Spleen (tissue), 11 donors: ENCODE measurements at regions not wholly inside any gene's neighbourhood (a gene's known extent, or its start where the extent isn't known, plus 50 kb on each side); places are given as distances from the start of the nearest gene placed in this dataset.

ENCODE experiments used
- DNase-seq: peaks from one replicate; pipeline ENCODE4 v3.0.0-alpha.2; 2020
- H3K27ac ChIP-seq, 8 donors: fragments of 200-600 bp; sonication (generic) in 7 of 8; 1 replicate in 4 of 8; 2 replicates in 4 of 8; pipeline versions ENCODE4 v1.5.0 to v1.8.0; 2016 to 2021; ENCODE audit warnings: inconsistent platforms in 4 of 8, mild to moderate bottlenecking in 4 of 8, moderate library complexity in 1 of 8
- H3K27me3 ChIP-seq, 7 donors: fragments of 200-600 bp; sonication (generic) in 6 of 7; replicated peaks in 1 of 7; 1 replicate in 4 of 7; 2 replicates in 3 of 7; pipeline versions ENCODE4 v1.5.0 to v1.8.0; 2016 to 2021; ENCODE audit warnings: inconsistent platforms in 3 of 7, mild to moderate bottlenecking in 1 of 7
- H3K36me3 ChIP-seq, 6 donors: fragments of 200-600 bp; sonication (generic) in 5 of 6; 1 replicate in 4 of 6; 2 replicates in 2 of 6; pipeline versions ENCODE4 v1.5.0 to v1.8.0; 2016 to 2021; ENCODE audit warnings: inconsistent platforms in 2 of 6
- H3K4me1 ChIP-seq, 6 donors: fragments of 200-600 bp; sonication (generic) in 5 of 6; 1 replicate in 3 of 6; 2 replicates in 3 of 6; pipeline versions ENCODE4 v1.5.0 to v1.8.0; 2016 to 2021; ENCODE audit warnings: inconsistent platforms in 3 of 6
- H3K4me3 ChIP-seq, 8 donors: fragments of 200-600 bp; sonication (generic) in 7 of 8; 1 replicate in 4 of 8; 2 replicates in 4 of 8; pipeline versions ENCODE4 v1.5.0 to v1.8.0; 2016 to 2021; ENCODE audit warnings: inconsistent platforms in 4 of 8, mild to moderate bottlenecking in 4 of 8, moderate library complexity in 2 of 8
- H3K9me3 ChIP-seq, 8 donors: fragments of 200-600 bp; sonication (generic) in 7 of 8; 1 replicate in 4 of 8; 2 replicates in 4 of 8; pipeline versions ENCODE4 v1.5.0 to v1.8.0; 2016 to 2021; ENCODE audit warnings: inconsistent platforms in 4 of 8
- CTCF ChIP-seq, 11 experiments: fragments of 200-600 bp in 7 of 11; fragments of 450-650 bp in 4 of 11; sonication (generic) in 4 of 11; IDR thresholded peaks in 8 of 11; conservative IDR thresholded peaks in 3 of 11; 1 replicate in 7 of 11; 2 replicates in 4 of 11; pipeline versions ENCODE4 v1.4.0 to v1.8.0; 2016 to 2021; ENCODE audit warnings: antibody characterized with exemption in 11 of 11, inconsistent platforms in 4 of 11, mild to moderate bottlenecking in 1 of 11
- POLR2A ChIP-seq, 3 donors: fragments of 450-650 bp; IDR thresholded peaks; one replicate each; pipeline ENCODE4 v1.5.1; 2017; ENCODE audit warnings: antibody characterized with exemption in 3 of 3, mild to moderate bottlenecking in 1 of 3
- POLR2AphosphoS5 ChIP-seq, 3 donors: sonication (generic); formaldehyde crosslinking; IDR thresholded peaks; one replicate each; pipeline ENCODE4 v1.5.1; 2017; ENCODE audit warnings: antibody characterized with exemption in 3 of 3
- WGBS, 5 donors: extraction: QIAGEN DNeasy Blood & Tissue Kit in 3 of 5; methylation state at CpG; one replicate each; pipeline versions ENCODE4 v1.1.5 to v1.1.7; 2013 to 2018; 5-methylcytosine and 5-hydroxymethylcytosine counted together
- intact Hi-C: fragments of 100-400 bp; cut with DNase I; formaldehyde crosslinking; loops from one replicate; pipeline ENCODE4 v1.15.0; 2023; ENCODE audit warnings: low total_unique reads
- donor health status: healthy with polysubstance abuse.
- donor health status: DM: no; HTN: no; CAD: no; lungs with moderate emphysema.
- donor health status: DM: no; HTN: no; CAD: no.
- donor health status: Bipolar disorder and iron deficiency.
- donor health status: healthy.
- donor health status: DM: no; HTN: no; CAD: no.
- donor health status: DM: yes; HTN: yes; CAD: no.

DNA sequence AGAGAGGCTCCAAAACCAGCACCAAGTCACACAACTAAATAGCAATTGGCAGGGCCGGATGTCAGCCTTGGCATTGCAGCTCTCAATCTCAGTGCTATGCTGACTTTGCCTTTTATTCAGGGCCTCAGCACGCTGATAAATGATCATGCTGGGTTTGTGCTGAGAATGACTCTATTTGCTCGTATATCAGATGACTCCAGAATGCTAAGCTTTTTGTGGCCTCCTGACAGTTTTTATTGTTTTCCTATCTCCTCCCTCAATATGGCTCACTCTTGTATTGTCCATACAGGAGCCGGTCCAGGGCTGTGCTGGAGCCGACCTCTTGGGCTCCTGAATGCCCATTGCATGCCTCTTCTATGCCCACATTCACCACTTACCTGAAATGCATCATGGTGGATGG lies 211.0 kb downstream of the EFNB2 start:
- Histone ChIP-seq H3K27me3 (no peaks in the 10 kb centered on the region), H3K4me1 (no peaks in the 10 kb centered on the region), H3K36me3 (no peaks in the 10 kb centered on the region), H3K4me3 (no peak overlapping the region), H3K9me3 (peaks cover 6 to 29% (median 25%) of the 10 kb centered on the region in 8 donors), H3K27ac (no peak overlapping the region)
- 77 to 93% (median 79%) methylated on average over 5 of the region's 5 CpGs for WGBS, 5 donors
- intact Hi-C loops: no loop called here
- TF ChIP-seq CTCF (IDR thresholded peaks at IDR 0.05 in 8 of 11, conservative IDR thresholded peaks at IDR 0.05 in 3 of 11): no peak
- no peak for TF ChIP-seq POLR2A (IDR thresholded peaks at IDR 0.05)
- no peak for TF ChIP-seq POLR2AphosphoS5 (IDR thresholded peaks at IDR 0.05)
- no peak for DNase-seq

- no peak overlapping the region for H3K27ac ChIP-seq
- no peak for TF ChIP-seq CTCF (IDR thresholded peaks at IDR 0.05 in 8 of 11, conservative IDR thresholded peaks at IDR 0.05 in 3 of 11)
- no peak for TF ChIP-seq POLR2A (IDR thresholded peaks at IDR 0.05)
- no peak for TF ChIP-seq POLR2AphosphoS5 (IDR thresholded peaks at IDR 0.05)
- DNase-seq: no peak
- H3K4me3 ChIP-seq: no peak overlapping the region
- H3K27me3 ChIP-seq: no peaks in the 10 kb centered on the region
- peaks cover 6 to 29% (median 25%) of the 10 kb centered on the region in 8 donors for H3K9me3 ChIP-seq
- H3K4me1 ChIP-seq: no peaks in the 10 kb centered on the region
- intact Hi-C loops: no loop called here
- no peaks in the 10 kb centered on the region for H3K36me3 ChIP-seq
Measured at GRCh38 chr13:106322628-106323027, 212.8 kb downstream of the EFNB2 start.

DNA sequence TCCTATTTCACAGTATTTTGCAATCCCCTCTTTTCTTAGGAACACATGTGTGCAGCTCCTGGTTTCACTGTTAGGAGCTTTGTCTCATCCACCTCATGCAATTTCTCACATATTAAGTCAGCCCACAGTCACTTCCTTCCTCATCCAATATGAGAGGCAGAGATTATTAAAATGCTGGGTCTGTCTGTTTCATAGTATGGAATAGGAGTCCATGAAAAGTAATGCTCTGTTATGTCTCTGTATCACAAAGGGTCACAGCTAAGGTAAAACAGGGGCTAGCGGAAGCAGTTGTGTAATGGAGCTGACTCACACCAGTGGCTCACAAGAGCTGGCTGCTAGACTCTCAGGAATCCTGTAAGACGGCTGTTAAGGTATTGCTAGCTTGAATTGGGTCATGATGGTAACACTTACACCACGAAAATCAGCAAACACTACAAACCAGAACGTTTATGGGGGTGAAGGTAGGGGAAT lies 216.5 kb downstream of the EFNB2 start:
- intact Hi-C loops: no loop called here
- TF ChIP-seq POLR2A (IDR thresholded peaks at IDR 0.05): no peak
- TF ChIP-seq CTCF (IDR thresholded peaks at IDR 0.05 in 8 of 11, conservative IDR thresholded peaks at IDR 0.05 in 3 of 11): no peak
- no peak for TF ChIP-seq POLR2AphosphoS5 (IDR thresholded peaks at IDR 0.05)
- Histone ChIP-seq H3K4me1 (no peaks in the 10 kb centered on the region), H3K36me3 (no peaks in the 10 kb centered on the region), H3K27ac (no peak overlapping the region), H3K9me3 (peaks cover 6 to 28% (median 25%) of the 10 kb centered on the region in 8 donors), H3K27me3 (no peaks in the 10 kb centered on the region), H3K4me3 (no peak overlapping the region)
- 30 to 40% (median 35%) methylated on average over 4 of the region's 4 CpGs for WGBS, 5 donors
- DNase-seq: no peak

GRCh38 chr13:106314417-106314816 lies 221.0 kb downstream of the EFNB2 start:
- 80 to 99% (median 97%) methylated on average over 5 of the region's 5 CpGs for WGBS, 5 donors
- intact Hi-C loops: no loop called here
- DNase-seq: no peak
- peaks cover 0 to 5% (median 0%) of the 10 kb centered on the region in 8 donors for H3K9me3 ChIP-seq
- no peak overlapping the region for H3K27ac ChIP-seq
- TF ChIP-seq POLR2AphosphoS5 (IDR thresholded peaks at IDR 0.05) (no peak), POLR2A (IDR thresholded peaks at IDR 0.05) (no peak), CTCF (IDR thresholded peaks at IDR 0.05 in 8 of 11, conservative IDR thresholded peaks at IDR 0.05 in 3 of 11) (no peak)
- no peak overlapping the region for H3K4me3 ChIP-seq
- no peaks in the 10 kb centered on the region for H3K4me1 ChIP-seq
- H3K27me3 ChIP-seq: no peaks in the 10 kb centered on the region
- H3K36me3 ChIP-seq: no peaks in the 10 kb centered on the region
